CD4-positive, alpha-beta T cell treated with Interleukin-12 subunit alpha and Interleukin-12 subunit beta, for 1 hour (primary cell): ENCODE measurements at regions not wholly inside any gene's neighbourhood (a gene's known extent, or its start where the extent isn't known, plus 50 kb on each side); places are given as distances from the start of the nearest gene placed in this dataset.
"Not testable (repeated sequence)": the region's sequence is repeated elsewhere in the genome, so short reads cannot be mapped to it uniquely, and the experiment has no call there.

Experiments
- DNase-seq: peaks from one replicate; pipeline ENCODE4 v3.0.0-alpha.2; 2020

- no peak for DNase-seq
Observed at GRCh38 chr1:242728696-242729095, 204.2 kb upstream of the PLD5 start.

- DNase-seq, result no peak
Observed at GRCh38 chr1:242723044-242723716, 198.7 kb upstream of the PLD5 start.

- no peak for DNase-seq
Observed at GRCh38 chr1:242718967-242719366, 194.5 kb upstream of the PLD5 start.

GRCh38 chr1:242712248-242712647, 187.8 kb upstream of the PLD5 start:
- no peak for DNase-seq

- no peak for DNase-seq
Observed at GRCh38 chr1:242710847-242711246, 186.3 kb upstream of the PLD5 start.

- DNase-seq, result no peak
Observed at GRCh38 chr1:242710286-242710685, 185.8 kb upstream of the PLD5 start.

GRCh38 chr1:242703467-242703866, 179.0 kb upstream of the PLD5 start:
- DNase-seq, result no peak

GRCh38 chr1:242692988-242693387, 168.5 kb upstream of the PLD5 start:
- DNase-seq, result no peak

- no peak for DNase-seq
Observed at GRCh38 chr1:242691610-242691945, 167.1 kb upstream of the PLD5 start.

GRCh38 chr1:242690849-242691609, 166.5 kb upstream of the PLD5 start:
- DNase-seq, result no peak

GRCh38 chr1:242689378-242689777, 164.9 kb upstream of the PLD5 start:
- DNase-seq, result no peak

- no peak for DNase-seq
Observed at GRCh38 chr1:242674951-242675645, 150.6 kb upstream of the PLD5 start.

- DNase-seq, result no peak
Observed at GRCh38 chr1:242673652-242674051, 149.2 kb upstream of the PLD5 start.

GRCh38 chr1:242673165-242673564, 148.7 kb upstream of the PLD5 start:
- not testable (repeated sequence) for DNase-seq

- no peak for DNase-seq
Observed at GRCh38 chr1:242670019-242670418, 145.5 kb upstream of the PLD5 start.

- DNase-seq, result no peak
Observed at GRCh38 chr1:242662886-242663285, 138.4 kb upstream of the PLD5 start.

- not testable (repeated sequence) for DNase-seq
Observed at GRCh38 chr1:242653772-242654171, 129.3 kb upstream of the PLD5 start.

GRCh38 chr1:242651817-242652216, 127.3 kb upstream of the PLD5 start:
- DNase-seq, result no peak

- DNase-seq, result no peak
Observed at GRCh38 chr1:242641461-242641860, 117.0 kb upstream of the PLD5 start.

- no peak for DNase-seq
Observed at GRCh38 chr1:242639104-242639503, 114.6 kb upstream of the PLD5 start.

- no peak for DNase-seq
Observed at GRCh38 chr1:242634732-242635131, 110.2 kb upstream of the PLD5 start.

GRCh38 chr1:242629396-242629795, 104.9 kb upstream of the PLD5 start:
- DNase-seq, result no peak

GRCh38 chr1:242623756-242624155, 99.3 kb upstream of the PLD5 start:
- DNase-seq, result no peak

GRCh38 chr1:242623119-242623518, 98.6 kb upstream of the PLD5 start:
- no peak for DNase-seq
